GM18502 (cell line): ENCODE measurements at regions not wholly inside any gene's neighbourhood (a gene's known extent, or its start where the extent isn't known, plus 50 kb on each side); places are given as distances from the start of the nearest gene placed in this dataset.
A peak's percentile ranks its signal among the peaks of the same experiment; 100 is the strongest.

Experiments
- ATAC-seq: cut with Tn5 transposase; IDR thresholded peaks from one replicate; pipeline ENCODE4 v1.9.1; 2021; ENCODE audit warnings: mild to moderate bottlenecking; ENCODE audit not compliant: unreplicated experiment, poor library complexity

- ATAC-seq, result peak; percentile 86
Observed at GRCh38 chr4:148834804-148835631, 392.8 kb upstream of the NR3C2 start.

- ATAC-seq, result no peak
Observed at GRCh38 chr4:148831945-148832344, 389.7 kb upstream of the NR3C2 start.

DNA sequence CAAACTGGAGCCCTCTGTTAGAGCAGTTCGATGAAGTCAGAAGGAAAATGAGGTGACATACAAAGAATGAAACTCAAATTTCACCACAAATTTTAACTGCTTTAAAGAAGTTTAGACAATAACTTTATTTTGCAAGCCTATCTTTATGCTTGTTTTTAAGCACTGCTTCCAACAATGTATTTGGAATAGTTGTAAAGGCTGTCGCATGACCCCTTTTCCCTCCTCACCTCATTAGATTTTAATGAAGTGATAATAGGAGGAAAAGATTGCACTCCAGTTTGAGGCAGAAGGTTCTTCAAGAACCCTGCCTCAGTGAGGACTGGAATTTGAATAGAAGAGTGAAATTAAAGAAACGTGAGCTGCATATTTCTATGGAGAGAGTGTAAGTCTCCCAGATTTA lies 386.1 kb upstream of the NR3C2 start:
- ATAC-seq, result no peak

GRCh38 chr4:148827781-148828180 lies 385.6 kb upstream of the NR3C2 start:
- no peak for ATAC-seq

- ATAC-seq, result no peak
Observed at GRCh38 chr4:148823419-148823769, 381.2 kb upstream of the NR3C2 start.

GRCh38 chr4:148822572-148823418 lies 380.6 kb upstream of the NR3C2 start:
- no peak for ATAC-seq

DNA sequence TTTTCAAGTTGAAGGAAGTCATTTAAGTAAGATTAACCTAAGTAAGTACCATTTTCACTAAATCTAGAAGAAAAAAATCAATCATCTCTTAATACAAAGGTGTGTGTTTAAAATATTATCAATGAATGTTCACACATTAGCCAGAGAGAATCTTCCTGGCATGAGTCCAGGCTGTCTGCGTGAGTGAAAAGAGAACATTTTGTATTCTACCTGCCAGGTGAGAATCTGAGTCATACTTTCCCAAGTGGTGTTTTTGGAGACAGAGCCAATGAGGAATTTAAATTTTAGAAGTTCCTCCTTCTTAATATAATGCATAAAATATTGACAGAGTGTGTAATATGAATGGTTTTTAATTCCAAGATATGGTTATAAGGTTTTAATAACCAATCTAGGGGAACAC lies 371.8 kb upstream of the NR3C2 start:
- no peak for ATAC-seq

- no peak for ATAC-seq
Observed at GRCh38 chr4:148813289-148813688, 371.1 kb upstream of the NR3C2 start.

DNA sequence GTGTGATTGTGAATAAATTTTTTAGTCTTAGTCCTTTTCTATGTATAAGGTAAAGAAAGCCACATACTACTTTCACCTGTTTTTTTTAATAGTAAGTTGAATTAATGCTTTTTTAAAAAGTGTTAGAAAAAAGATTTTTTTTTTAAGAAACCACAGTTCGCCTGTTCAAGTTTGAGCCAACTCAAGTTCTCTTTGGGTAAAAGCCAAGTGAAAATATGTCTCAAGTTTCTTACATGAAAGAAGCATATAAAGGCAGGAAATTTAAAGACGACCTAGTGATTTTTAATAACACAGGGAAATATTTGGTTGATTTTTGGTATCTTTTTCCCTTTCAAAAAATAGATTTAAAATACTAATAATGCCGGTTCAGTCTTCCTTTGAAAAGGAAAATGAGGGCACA lies 369.9 kb upstream of the NR3C2 start:
- ATAC-seq, result no peak

DNA sequence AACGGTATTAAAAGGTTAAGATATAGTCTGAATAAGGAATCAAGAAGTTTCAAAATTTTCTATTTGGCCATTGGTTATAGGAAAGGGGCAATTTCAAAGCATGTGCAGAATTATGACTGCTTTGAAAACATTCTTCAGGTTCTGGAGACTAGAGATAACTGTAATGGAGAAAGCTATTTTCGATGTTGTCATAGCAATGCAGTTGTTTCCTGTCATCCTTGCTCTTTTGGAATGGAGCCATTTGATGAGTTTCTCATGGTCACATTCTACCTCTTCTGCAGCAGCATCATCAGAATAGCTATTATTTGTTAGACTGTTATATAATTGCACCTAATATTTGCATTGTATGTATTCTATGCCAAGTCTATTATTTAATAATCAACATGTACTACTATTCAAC lies 368.2 kb upstream of the NR3C2 start:
- ATAC-seq, result no peak

GRCh38 chr4:148808416-148808815 lies 366.2 kb upstream of the NR3C2 start:
- no peak for ATAC-seq

DNA sequence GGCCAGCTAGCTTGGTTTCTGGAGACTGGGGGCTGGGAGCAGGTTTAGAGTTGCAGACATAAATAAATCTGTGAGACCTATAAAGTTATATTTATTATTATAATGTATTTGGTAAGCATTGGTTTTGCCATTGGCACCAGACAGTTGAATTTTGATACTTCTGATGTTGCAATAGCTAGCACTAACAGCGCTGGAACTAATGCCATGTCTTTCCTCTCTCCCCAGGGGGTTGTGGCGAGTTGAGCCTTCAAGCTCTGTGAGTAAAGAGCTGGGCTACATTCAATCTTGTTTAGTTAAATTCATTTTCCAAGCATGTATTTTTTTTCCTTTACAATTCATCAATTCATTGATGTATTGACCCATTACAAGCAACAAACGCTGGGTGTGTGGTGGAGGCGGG lies 358.7 kb upstream of the NR3C2 start:
- no peak for ATAC-seq

GRCh38 chr4:148800336-148800885 lies 358.2 kb upstream of the NR3C2 start:
- ATAC-seq, result no peak

DNA sequence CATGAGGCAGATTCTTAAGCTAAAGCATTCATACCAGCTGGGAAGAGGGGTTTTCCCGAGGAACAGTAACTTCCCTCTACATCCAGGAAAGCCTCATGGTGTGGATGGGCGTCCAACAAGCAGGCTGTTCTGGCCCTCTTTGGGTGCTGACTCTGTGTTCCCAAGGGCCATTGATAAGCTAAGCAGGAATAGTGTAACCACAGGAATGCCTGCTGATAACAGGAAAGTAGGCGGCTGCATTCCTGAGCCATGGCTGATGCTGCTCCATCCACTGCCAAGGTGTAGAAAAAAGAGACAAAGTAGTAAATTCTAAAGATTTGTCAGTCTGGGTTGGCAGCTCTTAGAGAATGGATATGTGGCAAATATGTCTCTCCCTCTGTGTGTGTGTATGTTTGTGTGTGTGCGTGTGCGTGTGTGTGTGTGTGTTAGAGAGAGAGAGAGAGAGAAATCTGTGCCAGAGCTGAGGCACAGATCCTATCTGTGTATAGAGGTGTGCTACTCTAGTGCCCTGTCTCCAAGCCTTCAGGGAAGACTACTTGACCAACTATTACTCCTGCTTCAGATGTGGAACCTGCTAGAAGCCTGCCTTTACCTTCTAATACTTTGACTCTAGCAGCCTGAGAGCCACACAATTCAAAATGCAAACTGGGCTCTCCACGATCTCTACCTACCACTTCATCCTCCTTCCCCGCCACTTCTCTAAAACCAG lies 353.1 kb upstream of the NR3C2 start:
- no peak for ATAC-seq

DNA sequence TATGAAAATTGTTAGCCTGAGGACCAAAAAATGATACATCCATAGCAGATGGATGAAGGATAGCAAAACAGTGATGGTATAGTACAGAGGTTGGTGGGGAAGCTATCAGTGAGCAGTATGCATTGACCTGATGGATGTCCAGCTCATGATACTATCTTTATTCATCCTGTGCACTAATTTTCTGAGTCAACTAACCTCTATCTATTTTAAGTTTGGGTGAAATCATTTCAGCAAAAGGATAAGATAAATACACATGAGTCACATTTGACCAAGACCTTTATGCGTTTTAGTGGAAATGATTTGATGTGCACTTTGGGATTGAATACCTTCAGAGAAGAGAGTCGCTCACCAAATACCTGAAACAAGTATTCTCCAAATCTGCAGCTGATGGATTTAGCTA lies 351.0 kb upstream of the NR3C2 start:
- no peak for ATAC-seq

DNA sequence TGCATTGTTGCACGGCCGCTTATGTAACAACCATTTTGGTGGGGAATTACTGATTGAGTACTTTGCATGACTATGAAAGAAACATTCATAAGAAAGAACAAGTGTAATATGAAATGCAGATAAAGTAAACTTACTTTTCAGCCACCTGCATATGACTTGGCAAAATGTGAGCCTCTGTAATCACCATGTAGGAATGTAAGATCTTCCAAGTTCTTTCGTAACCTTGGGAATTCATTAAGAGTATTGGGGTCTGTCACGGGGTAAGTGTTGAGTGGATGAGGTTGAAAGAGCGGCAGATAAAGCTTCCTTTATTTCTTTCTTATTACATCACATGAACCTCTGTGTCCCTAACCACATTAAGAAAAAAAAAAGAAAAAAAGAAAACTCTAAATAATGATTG lies 348.5 kb upstream of the NR3C2 start:
- no peak for ATAC-seq

DNA sequence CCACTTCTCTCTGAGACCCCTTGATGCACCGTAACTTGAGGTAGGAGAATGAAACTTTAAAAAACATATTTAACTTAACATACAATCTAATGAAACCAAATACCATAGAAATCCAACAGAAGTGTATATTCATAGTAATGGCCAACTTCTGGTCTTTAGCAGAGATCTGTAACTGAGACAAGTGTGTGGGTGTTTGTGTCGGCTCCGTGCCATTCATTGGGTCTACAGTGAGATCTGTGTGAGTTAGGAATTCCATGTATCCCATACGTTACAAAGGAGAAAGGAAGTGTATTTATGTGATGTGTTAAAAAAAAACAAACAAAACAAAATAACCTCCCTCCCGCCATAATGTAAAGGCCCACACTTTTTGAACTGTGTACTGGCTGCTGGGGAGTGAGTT lies 348.0 kb upstream of the NR3C2 start:
- ATAC-seq, result no peak

DNA sequence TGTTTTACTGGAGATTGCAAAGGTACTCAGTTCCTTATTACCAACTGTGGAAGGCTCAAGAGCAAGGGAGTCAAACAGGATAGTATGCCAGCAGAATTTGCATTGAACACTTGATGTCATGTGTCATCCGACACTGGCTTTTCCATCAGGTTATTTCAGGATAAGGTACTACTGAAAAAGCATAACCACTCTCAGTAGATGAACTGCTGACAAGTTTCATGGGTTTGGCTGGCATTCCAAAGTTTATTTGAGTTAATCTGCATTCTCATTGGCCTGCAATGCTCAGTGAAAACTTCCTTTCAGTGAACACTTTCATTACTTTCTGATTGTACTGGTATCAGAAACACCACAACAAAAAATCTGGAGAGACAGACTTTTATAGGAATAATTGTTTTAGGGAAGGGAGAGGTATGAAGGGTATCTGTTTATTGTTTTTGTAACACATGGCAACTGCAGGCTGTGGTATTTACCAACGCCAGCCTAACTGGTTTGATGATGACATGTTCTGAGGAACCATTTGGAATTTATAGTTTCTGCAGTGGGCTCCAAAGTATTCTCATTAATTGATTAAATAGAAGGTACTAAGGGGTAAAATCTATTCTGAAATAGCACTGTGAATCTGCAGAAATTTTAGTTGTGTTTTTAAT lies 345.7 kb upstream of the NR3C2 start:
- ATAC-seq, result no peak

DNA sequence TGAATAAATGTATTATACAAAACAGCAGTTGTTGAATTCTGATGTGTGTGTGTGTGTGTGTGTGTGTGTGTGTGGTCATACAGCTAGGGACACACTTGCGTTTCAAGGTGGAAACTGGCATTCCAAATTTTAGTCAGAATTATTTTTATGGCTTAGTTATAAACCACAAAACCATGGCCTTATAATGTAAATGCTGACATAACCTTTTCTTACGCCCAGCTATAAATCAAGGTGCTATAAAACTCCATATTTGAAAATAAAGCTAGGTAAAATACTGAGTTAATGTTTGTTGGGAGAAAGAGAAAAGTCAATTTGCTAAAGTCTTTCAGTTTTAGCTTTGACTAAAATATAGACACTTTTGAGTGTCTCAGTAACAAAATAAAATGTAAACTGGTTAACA lies 345.1 kb upstream of the NR3C2 start:
- no peak for ATAC-seq

DNA sequence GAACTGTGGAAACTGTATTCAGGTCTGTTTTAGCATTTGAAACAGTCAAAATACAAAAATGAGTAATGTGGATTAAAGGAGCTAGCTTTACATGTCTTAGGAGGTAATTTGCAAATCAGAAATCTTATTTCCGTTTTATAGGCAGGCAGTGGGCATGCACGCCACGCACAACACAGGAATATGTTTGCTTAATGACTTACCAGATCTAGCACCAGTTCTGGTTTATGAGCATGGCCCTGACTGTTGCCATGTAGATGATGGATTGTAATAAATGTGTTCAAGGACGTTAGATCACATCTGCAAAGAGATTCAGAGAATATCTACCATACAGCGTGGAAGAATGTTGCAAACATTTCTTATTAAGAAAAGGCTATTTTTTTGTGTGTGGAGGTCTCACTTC lies 344.5 kb upstream of the NR3C2 start:
- no peak for ATAC-seq
